Adrenal gland (tissue), 9 donors: ENCODE measurements at regions not wholly inside any gene's neighbourhood (a gene's known extent, or its start where the extent isn't known, plus 50 kb on each side); places are given as distances from the start of the nearest gene placed in this dataset.
"Not testable (repeated sequence)": the region's sequence is repeated elsewhere in the genome, so short reads cannot be mapped to it uniquely, and the experiment has no call there.

Experiments
- DNase-seq, 7 donors: peaks; one replicate each; pipeline ENCODE4 v3.0.0-alpha.2; 2019 to 2020
- H3K27ac ChIP-seq, 5 donors: fragments of 200-600 bp; sonication (generic) in 4 of 5; 1 replicate in 3 of 5; 2 replicates in 2 of 5; pipeline versions ENCODE4 v1.5.1 to v1.8.0; 2016 to 2020; ENCODE audit warnings: mild to moderate bottlenecking in 1 of 5
- H3K27me3 ChIP-seq: fragments of 200-600 bp; 2 replicates; pipeline ENCODE4 v1.8.0; 2021
- H3K36me3 ChIP-seq, 2 donors: fragments of 200-600 bp; replicated peaks in 1 of 2; 1 replicate in 1 of 2; 2 replicates in 1 of 2; pipeline versions ENCODE4 v1.5.1 to v1.8.0; 2018 to 2022
- H3K4me1 ChIP-seq, 2 donors: fragments of 200-600 bp; replicated peaks in 1 of 2; 1 replicate in 1 of 2; 2 replicates in 1 of 2; pipeline versions ENCODE4 v1.5.1 to v1.8.0; 2018 to 2021
- H3K4me3 ChIP-seq, 4 donors: fragments of 200-600 bp; sonication (generic) in 3 of 4; one replicate each; pipeline ENCODE4 v1.5.1; 2016 to 2018
- H3K9me3 ChIP-seq, 3 donors: fragments of 200-600 bp; sonication (generic) in 1 of 3; replicated peaks in 1 of 3; 1 replicate in 2 of 3; 2 replicates in 1 of 3; pipeline versions ENCODE4 v1.5.1 to v1.8.0; 2016 to 2021
- CTCF ChIP-seq, 6 experiments: fragments of 450-650 bp in 4 of 6; fragments of 200-600 bp in 2 of 6; sonication (generic) in 1 of 6; IDR thresholded peaks; 1 replicate in 5 of 6; 2 replicates in 1 of 6; pipeline versions ENCODE4 v1.5.1 to v1.8.0; 2016 to 2021; ENCODE audit warnings: antibody characterized with exemption in 6 of 6, mild to moderate bottlenecking in 2 of 6, moderate library complexity in 1 of 6
- POLR2A ChIP-seq, 2 donors: fragments of 450-650 bp; IDR thresholded peaks; one replicate each; pipeline ENCODE4 v1.6.1; 2017; ENCODE audit warnings: antibody characterized with exemption in 2 of 2, mild to moderate bottlenecking in 2 of 2, moderate library complexity in 1 of 2
- WGBS, 4 donors: extraction: QIAGEN DNeasy Blood & Tissue Kit in 2 of 4; methylation state at CpG; one replicate each; pipeline versions ENCODE4 v1.1.5 to v1.1.7; 2013 to 2017; 5-methylcytosine and 5-hydroxymethylcytosine counted together
- intact Hi-C, 2 donors: fragments of 100-400 bp; cut with DNase I; formaldehyde crosslinking; loops; one replicate each; pipeline versions ENCODE4 v1.14.1 to v1.15.0; 2022 to 2023
- donor health status: healthy with polysubstance abuse.
- donor health status: Bipolar disorder and iron deficiency.
- donor health status: DM: yes; HTN: yes; CAD: no.
- donor health status: DM: no; HTN: no; CAD: no.
- donor health status: DM: no; HTN: no; CAD: no.

GRCh38 chr17:54666559-54666958 is 234.1 kb upstream of the TOM1L1 start:
- DNase-seq, result no peak
- H3K36me3 ChIP-seq, result no peaks in the 10 kb centered on the region
- H3K27me3 ChIP-seq, result no peaks in the 10 kb centered on the region
- H3K27ac ChIP-seq, result no peak overlapping the region
- no peak overlapping the region for H3K4me3 ChIP-seq
- H3K4me1 ChIP-seq, result no peaks in the 10 kb centered on the region
- no peak for TF ChIP-seq POLR2A (IDR thresholded peaks at IDR 0.05)
- intact Hi-C loops, result no loop called here
- no peaks in the 10 kb centered on the region for H3K9me3 ChIP-seq
- 76 to 81% (median 78%) methylated on average over 4 of the region's 4 CpGs for WGBS, 4 donors

- TF ChIP-seq CTCF (IDR thresholded peaks at IDR 0.05) (no peak), POLR2A (IDR thresholded peaks at IDR 0.05) (no peak)
- no peak for DNase-seq
Observed at GRCh38 chr17:54678158-54678557, 222.5 kb upstream of the TOM1L1 start.

GRCh38 chr17:54680410-54680809 is 220.2 kb upstream of the TOM1L1 start:
- Histone ChIP-seq H3K9me3 (peaks cover 0 to 3% (median 0%) of the 10 kb centered on the region in 3 donors), H3K4me3 (no peak overlapping the region), H3K4me1 (no peaks in the 10 kb centered on the region), H3K36me3 (no peaks in the 10 kb centered on the region), H3K27me3 (no peaks in the 10 kb centered on the region), H3K27ac (no peak overlapping the region)
- 34 to 52% (median 45%) methylated on average over 9 of the region's 9 CpGs for WGBS, 4 donors
- DNase-seq, result no peak
- TF ChIP-seq CTCF (IDR thresholded peaks at IDR 0.05) (no peak), POLR2A (IDR thresholded peaks at IDR 0.05) (no peak)
- intact Hi-C loops, result no loop called here

More at GRCh38 chr17:54678158-54678557, 222.5 kb upstream of the TOM1L1 start:
- Histone ChIP-seq H3K4me3 (no peak overlapping the region), H3K4me1 (no peaks in the 10 kb centered on the region), H3K9me3 (peaks cover 0 to 3% (median 0%) of the 10 kb centered on the region in 3 donors), H3K27me3 (no peaks in the 10 kb centered on the region), H3K27ac (no peak overlapping the region), H3K36me3 (no peaks in the 10 kb centered on the region)
- intact Hi-C loops, result no loop called here

DNA sequence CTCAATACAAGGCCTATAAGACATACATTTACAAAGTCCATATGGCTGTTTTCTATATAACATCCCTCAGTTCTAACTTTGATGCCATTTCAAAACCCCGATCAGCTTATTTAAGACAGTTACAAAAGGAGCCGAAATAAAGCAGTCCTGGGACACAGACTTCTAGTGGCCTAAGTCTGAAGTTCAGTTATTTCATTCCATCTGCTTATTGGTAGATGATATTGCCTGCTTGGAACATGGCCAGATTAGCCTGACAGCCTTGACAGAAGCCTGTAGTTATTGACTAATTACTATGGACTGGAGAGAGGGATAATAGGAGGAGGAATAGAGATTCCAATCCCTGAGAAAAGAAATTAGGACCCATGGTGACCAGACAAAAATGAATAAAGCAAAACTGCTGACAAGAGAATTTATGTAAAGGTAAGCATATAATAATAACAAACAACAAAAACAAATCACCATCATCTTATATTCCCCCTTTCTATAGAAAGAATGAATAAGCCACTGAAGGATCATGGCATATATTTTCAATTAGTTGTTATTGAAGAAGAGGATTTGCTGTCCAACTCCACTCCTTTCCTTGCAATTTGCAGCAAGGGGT is 206.3 kb upstream of the TOM1L1 start:
- intact Hi-C loops, result no loop called here
- 74 to 100% (median 88%) methylated on average over 2 of the region's 2 CpGs for WGBS, 4 donors
- H3K4me3 ChIP-seq, result no peak overlapping the region
- TF ChIP-seq POLR2A (IDR thresholded peaks at IDR 0.05), result no peak
- TF ChIP-seq CTCF (IDR thresholded peaks at IDR 0.05), result no peak
- H3K9me3 ChIP-seq, result no peaks in the 10 kb centered on the region
- no peak for DNase-seq
- no peaks in the 10 kb centered on the region for H3K36me3 ChIP-seq
- H3K4me1 ChIP-seq, result no peaks in the 10 kb centered on the region
- no peaks in the 10 kb centered on the region for H3K27me3 ChIP-seq
- H3K27ac ChIP-seq, result no peak overlapping the region

- H3K27ac ChIP-seq, H3K9me3 ChIP-seq, DNase-seq, H3K4me3 ChIP-seq, intact Hi-C loops, H3K36me3 ChIP-seq, H3K4me1 ChIP-seq, H3K27me3 ChIP-seq: not testable (repeated sequence)
- WGBS, 4 donors, result 30 to 47% (median 43%) methylated on average over 4 of the region's 4 CpGs
Observed at GRCh38 chr17:54712798-54713197, 187.9 kb upstream of the TOM1L1 start.
